Psoas muscle (tissue), 7 donors: ENCODE measurements at regions not wholly inside any gene's neighbourhood (a gene's known extent, or its start where the extent isn't known, plus 50 kb on each side); places are given as distances from the start of the nearest gene placed in this dataset.

Experiments
- ATAC-seq, 4 donors: fragments of 200-7000 bp; cut with Tn5 transposase; one replicate each; pipeline ENCODE4 v1.9.1; 2020; ENCODE audit warnings: moderate library complexity in 3 of 4, mild to moderate bottlenecking in 2 of 4
- DNase-seq, 2 donors: peaks; one replicate each; pipeline ENCODE4 v3.0.0-alpha.2; 2020
- H3K27ac ChIP-seq: fragments of 200-600 bp; one replicate; pipeline ENCODE4 v1.8.0; 2022
- H3K27me3 ChIP-seq, 3 donors: fragments of 200-600 bp in 1 of 3; one replicate each; pipeline versions ENCODE4 v1.6.1 to v1.8.0; 2013 to 2022; ENCODE audit warnings: low read length in 2 of 3, mild to moderate bottlenecking in 2 of 3, moderate library complexity in 1 of 3; ENCODE audit not compliant: insufficient read depth in 3 of 3
- H3K36me3 ChIP-seq, 2 donors: fragments of 200-600 bp in 1 of 2; one replicate each; pipeline versions ENCODE4 v1.6.1 to v1.8.0; 2013 to 2022; ENCODE audit warnings: low read depth in 1 of 2, mild to moderate bottlenecking in 1 of 2, moderate library complexity in 1 of 2; ENCODE audit not compliant: insufficient read depth in 1 of 2
- H3K4me1 ChIP-seq: fragments of 200-600 bp; one replicate; pipeline ENCODE4 v1.8.0; 2022
- H3K4me3 ChIP-seq: fragments of 200-600 bp; one replicate; pipeline ENCODE4 v1.8.0; 2022; ENCODE audit warnings: mild to moderate bottlenecking
- H3K9me3 ChIP-seq: fragments of 200-600 bp; one replicate; pipeline ENCODE4 v1.8.0; 2022
- WGBS, 3 donors: extraction: QIAGEN DNeasy Blood & Tissue Kit; methylation state at CpG; one replicate each; pipeline versions ENCODE4 v1.1.6 to v1.1.7; 2013; 5-methylcytosine and 5-hydroxymethylcytosine counted together
- intact Hi-C, 2 donors: fragments of 100-400 bp; cut with DNase I; formaldehyde crosslinking; loops; one replicate each; pipeline versions ENCODE4 v1.11.0 to v1.14.2; 2022
- TF ChIP-seq, protein P1 (sequence below): fragments of 200-600 bp; IDR thresholded peaks from one replicate; pipeline ENCODE4 v1.8.0; 2022; ENCODE audit warnings: antibody characterized with exemption
- donor health status: healthy with polysubstance abuse.
- donor health status: DM: no; HTN: no; CAD: no; lungs with moderate emphysema.
- donor health status: Bipolar disorder and iron deficiency.
- donor health status: healthy.
- donor health status: DM: yes; HTN: yes; CAD: no.
- donor health status: DM: no; HTN: no; CAD: no.
- donor health status: DM: yes; HTN: yes; CAD: no.

- Histone ChIP-seq H3K4me1 (no peaks in the 10 kb centered on the region), H3K27me3 (no peaks in the 10 kb centered on the region), H3K9me3 (no peaks in the 10 kb centered on the region), H3K36me3 (no peaks in the 10 kb centered on the region), H3K4me3 (no peak overlapping the region), H3K27ac (no peak overlapping the region)
- TF ChIP-seq, protein P1, sequence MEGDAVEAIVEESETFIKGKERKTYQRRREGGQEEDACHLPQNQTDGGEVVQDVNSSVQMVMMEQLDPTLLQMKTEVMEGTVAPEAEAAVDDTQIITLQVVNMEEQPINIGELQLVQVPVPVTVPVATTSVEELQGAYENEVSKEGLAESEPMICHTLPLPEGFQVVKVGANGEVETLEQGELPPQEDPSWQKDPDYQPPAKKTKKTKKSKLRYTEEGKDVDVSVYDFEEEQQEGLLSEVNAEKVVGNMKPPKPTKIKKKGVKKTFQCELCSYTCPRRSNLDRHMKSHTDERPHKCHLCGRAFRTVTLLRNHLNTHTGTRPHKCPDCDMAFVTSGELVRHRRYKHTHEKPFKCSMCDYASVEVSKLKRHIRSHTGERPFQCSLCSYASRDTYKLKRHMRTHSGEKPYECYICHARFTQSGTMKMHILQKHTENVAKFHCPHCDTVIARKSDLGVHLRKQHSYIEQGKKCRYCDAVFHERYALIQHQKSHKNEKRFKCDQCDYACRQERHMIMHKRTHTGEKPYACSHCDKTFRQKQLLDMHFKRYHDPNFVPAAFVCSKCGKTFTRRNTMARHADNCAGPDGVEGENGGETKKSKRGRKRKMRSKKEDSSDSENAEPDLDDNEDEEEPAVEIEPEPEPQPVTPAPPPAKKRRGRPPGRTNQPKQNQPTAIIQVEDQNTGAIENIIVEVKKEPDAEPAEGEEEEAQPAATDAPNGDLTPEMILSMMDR, result no peak
- intact Hi-C loops, result no loop called here
- DNase-seq, result no peak
- no peak for ATAC-seq
- 79 to 88% (median 81%) methylated on average over 2 of the region's 2 CpGs for WGBS, 3 donors
These were observed 157.0 kb upstream of the NTRK2 start for GRCh38 chr9:84512493-84512892.

GRCh38 chr9:84513473-84513872 lies 156.1 kb upstream of the NTRK2 start:
- intact Hi-C loops, result no loop called here
- Histone ChIP-seq H3K4me3 (no peak overlapping the region), H3K36me3 (no peaks in the 10 kb centered on the region)

GRCh38 chr9:84513979-84514378 lies 155.6 kb upstream of the NTRK2 start:
- ATAC-seq, result no peak
- TF ChIP-seq, protein P1, result no peak
- no peaks in the 10 kb centered on the region for H3K27me3 ChIP-seq
- 76 to 84% (median 79%) methylated on average over 2 of the region's 2 CpGs for WGBS, 3 donors
- no peak overlapping the region for H3K27ac ChIP-seq
- no peaks in the 10 kb centered on the region for H3K36me3 ChIP-seq
- H3K4me3 ChIP-seq, result no peak overlapping the region
- H3K4me1 ChIP-seq, result no peaks in the 10 kb centered on the region
- intact Hi-C loops, result no loop called here
- H3K9me3 ChIP-seq, result no peaks in the 10 kb centered on the region
- DNase-seq, result no peak

More at GRCh38 chr9:84513473-84513872, 156.1 kb upstream of the NTRK2 start:
- TF ChIP-seq, protein P1, result no peak
- Histone ChIP-seq H3K4me1 (no peaks in the 10 kb centered on the region), H3K27me3 (no peaks in the 10 kb centered on the region), H3K27ac (no peak overlapping the region), H3K9me3 (no peaks in the 10 kb centered on the region)
- no peak for ATAC-seq
- WGBS, 3 donors, result 62 to 83% (median 79%) methylated on average over 1 of the region's 1 CpG
- DNase-seq, result no peak

GRCh38 chr9:84514421-84514820 lies 155.1 kb upstream of the NTRK2 start:
- Histone ChIP-seq H3K4me1 (no peaks in the 10 kb centered on the region), H3K27ac (no peak overlapping the region), H3K27me3 (no peaks in the 10 kb centered on the region), H3K4me3 (no peak overlapping the region), H3K36me3 (no peaks in the 10 kb centered on the region), H3K9me3 (no peaks in the 10 kb centered on the region)
- TF ChIP-seq, protein P1, result no peak
- intact Hi-C loops, result no loop called here
- DNase-seq (no peak), ATAC-seq (no peak)
- WGBS, 3 donors, result 42 to 50% (median 45%) methylated on average over 5 of the region's 5 CpGs

- DNase-seq (no peak), ATAC-seq (no peak)
- no peak overlapping the region for H3K4me3 ChIP-seq
- H3K36me3 ChIP-seq, result no peaks in the 10 kb centered on the region
- no peak overlapping the region for H3K27ac ChIP-seq
- 83 to 87% (median 86%) methylated on average over 5 of the region's 5 CpGs for WGBS, 3 donors
- no peaks in the 10 kb centered on the region for H3K9me3 ChIP-seq
- H3K27me3 ChIP-seq, result no peaks in the 10 kb centered on the region
- TF ChIP-seq, protein P1, result no peak
- intact Hi-C loops, result no loop called here
- H3K4me1 ChIP-seq, result no peaks in the 10 kb centered on the region
These were observed 152.5 kb upstream of the NTRK2 start for GRCh38 chr9:84517026-84517425.
